ENCODE measurements at regions not wholly inside any gene's neighbourhood (a gene's known extent, or its start where the extent isn't known, plus 50 kb on each side); places are given as distances from the start of the nearest gene placed in this dataset.
"Not testable (repeated sequence)": the region's sequence is repeated elsewhere in the genome, so short reads cannot be mapped to it uniquely, and the experiment has no call there.

GRCh38 chr1:30011970-30012369, 711.4 kb downstream of the MATN1 start:
- DNase-seq (ENCODE audit: low read depth, low spot score), result no peak

- DNase-seq (ENCODE audit: low read depth, low spot score), result no peak
Observed at GRCh38 chr1:30010506-30011106, 712.8 kb downstream of the MATN1 start.

- DNase-seq (ENCODE audit: low read depth, low spot score), result no peak
Observed at GRCh38 chr1:30009720-30010119, 713.7 kb downstream of the MATN1 start.

GRCh38 chr1:30008998-30009657, 714.3 kb downstream of the MATN1 start:
- peak; percentile 14 for DNase-seq (ENCODE audit: low read depth, low spot score)

GRCh38 chr1:30008372-30008997, 714.9 kb downstream of the MATN1 start:
- no peak for DNase-seq (ENCODE audit: low read depth, low spot score)

- DNase-seq (ENCODE audit: low read depth, low spot score), result peak; percentile 17
Observed at GRCh38 chr1:30005972-30006619, 717.3 kb downstream of the MATN1 start.

GRCh38 chr1:30001732-30002039, 721.7 kb downstream of the MATN1 start:
- DNase-seq (ENCODE audit: low read depth, low spot score), result no peak

GRCh38 chr1:30001011-30001731, 722.2 kb downstream of the MATN1 start:
- DNase-seq (ENCODE audit: low read depth, low spot score), result peak; percentile 28

GRCh38 chr1:30000266-30000665, 723.1 kb downstream of the MATN1 start:
- no peak for DNase-seq (ENCODE audit: low read depth, low spot score)

- no peak for DNase-seq (ENCODE audit: low read depth, low spot score)
Observed at GRCh38 chr1:29999595-29999994, 723.8 kb downstream of the MATN1 start.

GRCh38 chr1:29998686-29999085, 724.7 kb downstream of the MATN1 start:
- DNase-seq (ENCODE audit: low read depth, low spot score), result no peak

- not testable (repeated sequence) for DNase-seq (ENCODE audit: low read depth, low spot score)
Observed at GRCh38 chr1:29997818-29998217, 725.6 kb downstream of the MATN1 start.

- no peak for DNase-seq (ENCODE audit: low read depth, low spot score)
Observed at GRCh38 chr1:29993950-29994349, 729.4 kb downstream of the MATN1 start.

GRCh38 chr1:29991815-29992214, 731.6 kb downstream of the MATN1 start:
- no peak for DNase-seq (ENCODE audit: low read depth, low spot score)

- DNase-seq (ENCODE audit: low read depth, low spot score), result peak; percentile 77
Observed at GRCh38 chr1:29991025-29991424, 732.4 kb downstream of the MATN1 start.

GRCh38 chr1:29990304-29990703, 733.1 kb downstream of the MATN1 start:
- no peak for DNase-seq (ENCODE audit: low read depth, low spot score)

- peak; percentile 38 for DNase-seq (ENCODE audit: low read depth, low spot score)
Observed at GRCh38 chr1:29986986-29987385, 736.4 kb downstream of the MATN1 start.

- no peak for DNase-seq (ENCODE audit: low read depth, low spot score)
Observed at GRCh38 chr1:29985606-29985945, 737.8 kb downstream of the MATN1 start.

GRCh38 chr1:29984862-29985605, 738.4 kb downstream of the MATN1 start:
- DNase-seq (ENCODE audit: low read depth, low spot score), result no peak

- DNase-seq (ENCODE audit: low read depth, low spot score), result no peak
Observed at GRCh38 chr1:29984166-29984861, 739.1 kb downstream of the MATN1 start.

GRCh38 chr1:29983321-29983720, 740.1 kb downstream of the MATN1 start:
- DNase-seq (ENCODE audit: low read depth, low spot score), result no peak
